ENCODE measurements at regions not wholly inside any gene's neighbourhood (a gene's known extent, or its start where the extent isn't known, plus 50 kb on each side); places are given as distances from the start of the nearest gene placed in this dataset.
"Not testable (repeated sequence)": the region's sequence is repeated elsewhere in the genome, so short reads cannot be mapped to it uniquely, and the experiment has no call there.

DNA sequence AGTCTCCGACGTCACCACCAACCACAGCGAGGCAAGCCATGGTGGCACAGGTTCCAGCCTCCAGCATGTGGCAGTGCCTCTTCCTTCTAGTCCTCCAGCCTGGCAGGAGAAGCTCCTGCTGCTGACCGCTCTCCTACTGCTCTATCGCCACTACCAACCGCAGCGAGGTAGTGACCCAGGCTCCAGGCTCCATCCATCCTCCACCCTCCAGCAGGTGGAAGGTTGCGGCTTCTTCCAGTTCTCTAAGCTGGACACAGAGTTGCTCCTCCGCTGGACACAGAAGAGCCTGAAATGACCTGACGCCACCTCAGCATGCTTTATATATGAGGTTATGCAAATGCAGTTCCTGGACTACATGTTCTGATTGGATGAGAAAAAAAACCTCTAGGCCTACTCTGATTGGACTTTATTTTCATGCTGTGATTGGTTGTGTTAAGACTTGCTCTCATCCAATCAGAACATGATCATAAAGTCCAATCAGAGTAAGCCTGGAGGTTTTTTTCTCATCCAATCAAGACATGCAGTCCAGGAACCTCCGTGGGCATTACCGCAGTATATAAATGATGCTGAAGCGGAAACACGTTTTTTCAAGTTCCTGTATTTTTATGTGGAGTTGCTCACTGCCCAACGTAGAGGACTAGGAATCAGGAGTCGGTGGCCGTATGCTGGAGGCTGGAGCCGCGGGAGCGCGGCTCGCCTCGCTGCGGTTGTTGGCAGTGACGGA lies 174.7 kb downstream of the USP22 start:
- intact Hi-C loops (cut with micrococcal nuclease); BruUV-seq (replicated peaks); H3K9me3 ChIP-seq (ENCODE audit: control insufficient read depth in 1 of 2, insufficient read depth in 1 of 2, low read depth in 1 of 2, low read length in 2 of 2); H3K9me2 ChIP-seq (ENCODE audit: insufficient read depth); ATAC-seq; H3K36me3 ChIP-seq (ENCODE audit: control insufficient read depth in 1 of 2, insufficient read depth in 2 of 2, low read length in 2 of 2); H3K79me2 ChIP-seq (ENCODE audit: insufficient read depth, low read length); H3K27me3 ChIP-seq (ENCODE audit: insufficient read depth, low read length); H3K4me2 ChIP-seq (ENCODE audit: low read length); DNase-seq (ENCODE audit: low read depth, low spot score); H2AFZ ChIP-seq (ENCODE audit: low read depth, low read length, poor library complexity, severe bottlenecking); POLR2A ChIA-PET; H3K27ac ChIP-seq (ENCODE audit: low read depth, low read length); RAD21 ChIA-PET (ENCODE audit: low non-redundant PET in 1 of 2, low total read pairs in 2 of 2, uncharacterized antibody in 2 of 2, unreplicated experiment in 2 of 2); H4K20me1 ChIP-seq (ENCODE audit: insufficient read depth); H3K4me1 ChIP-seq (ENCODE audit: control insufficient read depth in 1 of 2, insufficient read depth in 2 of 2, low read length in 2 of 2); CTCF ChIA-PET; H3K4me3 ChIP-seq (replicated peaks in 1 of 2; ENCODE audit: low read depth in 1 of 2, low read length in 2 of 2); H3K9ac ChIP-seq (ENCODE audit: low read length): not testable (repeated sequence)

GRCh38 chr17:20868662-20869007 lies 174.2 kb downstream of the USP22 start:
- CTCF ChIA-PET; H3K4me1 ChIP-seq (ENCODE audit: control insufficient read depth in 1 of 2, insufficient read depth in 2 of 2, low read length in 2 of 2); H3K9me3 ChIP-seq (ENCODE audit: control insufficient read depth in 1 of 2, insufficient read depth in 1 of 2, low read depth in 1 of 2, low read length in 2 of 2); POLR2A ChIA-PET; ATAC-seq; intact Hi-C loops (cut with micrococcal nuclease); H3K9ac ChIP-seq (ENCODE audit: low read length); H3K27me3 ChIP-seq (ENCODE audit: insufficient read depth, low read length); H3K79me2 ChIP-seq (ENCODE audit: insufficient read depth, low read length); H3K4me2 ChIP-seq (ENCODE audit: low read length); RAD21 ChIA-PET (ENCODE audit: low non-redundant PET in 1 of 2, low total read pairs in 2 of 2, uncharacterized antibody in 2 of 2, unreplicated experiment in 2 of 2); H4K20me1 ChIP-seq (ENCODE audit: insufficient read depth); H3K27ac ChIP-seq (ENCODE audit: low read depth, low read length); H3K4me3 ChIP-seq (replicated peaks in 1 of 2; ENCODE audit: low read depth in 1 of 2, low read length in 2 of 2); H3K9me2 ChIP-seq (ENCODE audit: insufficient read depth); H2AFZ ChIP-seq (ENCODE audit: low read depth, low read length, poor library complexity, severe bottlenecking); DNase-seq (ENCODE audit: low read depth, low spot score); BruUV-seq (replicated peaks); H3K36me3 ChIP-seq (ENCODE audit: control insufficient read depth in 1 of 2, insufficient read depth in 2 of 2, low read length in 2 of 2): not testable (repeated sequence)

GRCh38 chr17:20873173-20873572 lies 169.6 kb downstream of the USP22 start:
- peaks cover 14% of the 10 kb centered on the region for H3K27me3 ChIP-seq (ENCODE audit: insufficient read depth, low read length)
- POLR2A ChIA-PET; H3K4me3 ChIP-seq (replicated peaks in 1 of 2; ENCODE audit: low read depth in 1 of 2, low read length in 2 of 2); DNase-seq (ENCODE audit: low read depth, low spot score); H3K9me2 ChIP-seq (ENCODE audit: insufficient read depth); H3K36me3 ChIP-seq (ENCODE audit: control insufficient read depth in 1 of 2, insufficient read depth in 2 of 2, low read length in 2 of 2); H2AFZ ChIP-seq (ENCODE audit: low read depth, low read length, poor library complexity, severe bottlenecking); CTCF ChIA-PET; BruUV-seq (replicated peaks); H3K9me3 ChIP-seq (ENCODE audit: control insufficient read depth in 1 of 2, insufficient read depth in 1 of 2, low read depth in 1 of 2, low read length in 2 of 2); H3K79me2 ChIP-seq (ENCODE audit: insufficient read depth, low read length); intact Hi-C loops (cut with micrococcal nuclease); H3K9ac ChIP-seq (ENCODE audit: low read length); H3K27ac ChIP-seq (ENCODE audit: low read depth, low read length); ATAC-seq; RAD21 ChIA-PET (ENCODE audit: low non-redundant PET in 1 of 2, low total read pairs in 2 of 2, uncharacterized antibody in 2 of 2, unreplicated experiment in 2 of 2); H3K4me1 ChIP-seq (ENCODE audit: control insufficient read depth in 1 of 2, insufficient read depth in 2 of 2, low read length in 2 of 2); H3K4me2 ChIP-seq (ENCODE audit: low read length); H4K20me1 ChIP-seq (ENCODE audit: insufficient read depth): not testable (repeated sequence)

DNA sequence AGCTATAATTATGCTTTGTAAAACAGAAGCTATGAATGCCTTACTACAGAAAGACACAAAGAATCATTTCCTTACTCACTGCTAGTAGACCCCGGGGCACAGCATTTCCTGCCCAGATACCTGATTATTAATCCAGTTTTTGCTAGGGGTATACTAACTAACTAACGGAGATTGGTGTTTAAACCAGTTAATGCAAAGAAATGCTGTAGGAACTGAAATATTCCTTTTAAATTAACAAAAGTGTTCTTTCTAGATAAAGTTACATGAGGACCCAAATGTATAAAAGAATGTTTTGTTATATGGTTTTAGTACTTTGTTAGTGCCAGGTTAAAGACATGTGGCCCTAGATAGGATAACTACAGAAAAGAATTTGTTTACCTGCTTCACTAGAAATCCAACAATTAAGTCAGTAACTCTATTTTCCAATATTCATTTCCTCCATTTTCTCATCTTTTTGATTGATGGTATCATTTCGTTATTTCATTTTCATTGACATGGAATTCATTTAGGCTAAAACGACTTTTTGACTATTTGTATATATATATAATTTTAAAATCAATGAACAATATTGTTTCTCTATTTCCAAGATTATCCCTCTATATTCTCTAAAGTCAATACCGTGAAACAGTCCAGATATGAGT lies 169.0 kb downstream of the USP22 start:
- H4K20me1 ChIP-seq (ENCODE audit: insufficient read depth); CTCF ChIA-PET: not testable (repeated sequence)
- peaks cover 16% of the 10 kb centered on the region for H3K27me3 ChIP-seq (ENCODE audit: insufficient read depth, low read length)

More for the DNA sequence above, 169.0 kb downstream of the USP22 start:
- H3K4me3 ChIP-seq (replicated peaks in 1 of 2; ENCODE audit: low read depth in 1 of 2, low read length in 2 of 2); RAD21 ChIA-PET (ENCODE audit: low non-redundant PET in 1 of 2, low total read pairs in 2 of 2, uncharacterized antibody in 2 of 2, unreplicated experiment in 2 of 2); H3K9me3 ChIP-seq (ENCODE audit: control insufficient read depth in 1 of 2, insufficient read depth in 1 of 2, low read depth in 1 of 2, low read length in 2 of 2); ATAC-seq; H3K4me1 ChIP-seq (ENCODE audit: control insufficient read depth in 1 of 2, insufficient read depth in 2 of 2, low read length in 2 of 2); POLR2A ChIA-PET; H3K9ac ChIP-seq (ENCODE audit: low read length); H3K79me2 ChIP-seq (ENCODE audit: insufficient read depth, low read length); intact Hi-C loops (cut with micrococcal nuclease); H3K36me3 ChIP-seq (ENCODE audit: control insufficient read depth in 1 of 2, insufficient read depth in 2 of 2, low read length in 2 of 2); H3K27ac ChIP-seq (ENCODE audit: low read depth, low read length); H3K4me2 ChIP-seq (ENCODE audit: low read length); H3K9me2 ChIP-seq (ENCODE audit: insufficient read depth); BruUV-seq (replicated peaks); DNase-seq (ENCODE audit: low read depth, low spot score); H2AFZ ChIP-seq (ENCODE audit: low read depth, low read length, poor library complexity, severe bottlenecking): not testable (repeated sequence)

Measured in HCT116 (cell line).